GM18505 (cell line): ENCODE measurements at regions not wholly inside any gene's neighbourhood (a gene's known extent, or its start where the extent isn't known, plus 50 kb on each side); places are given as distances from the start of the nearest gene placed in this dataset.

Experiments
- ATAC-seq: cut with Tn5 transposase; IDR thresholded peaks from one replicate; pipeline ENCODE4 v1.9.1; 2021; ENCODE audit not compliant: unreplicated experiment
- POLR2A ChIP-seq: IDR thresholded peaks from 4 replicates; pipeline ENCODE4 v1.6.1; 2011; ENCODE audit warnings: borderline replicate concordance; ENCODE audit not compliant: insufficient read depth, insufficient read length; ENCODE audit errors: extremely low read depth

DNA sequence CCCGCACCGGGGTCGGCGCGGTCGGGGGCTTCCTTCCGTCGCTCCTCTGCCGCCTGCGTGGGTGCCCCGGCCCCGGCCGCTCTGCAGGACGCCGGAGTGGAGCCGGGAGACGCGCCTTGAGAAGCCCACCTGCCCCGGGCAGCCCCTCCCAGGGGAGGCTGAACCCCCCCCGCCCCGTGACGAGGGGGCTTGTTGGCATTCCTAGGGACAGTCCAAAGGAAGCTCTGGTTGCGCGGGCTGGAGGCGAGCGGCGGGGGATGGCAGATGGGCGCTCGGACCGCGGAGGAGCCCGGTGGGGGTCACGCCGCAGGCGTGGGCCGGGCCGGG is 133.5 kb upstream of the MGAT5 start:
- ATAC-seq, result no peak
- TF ChIP-seq POLR2A, result no peak

GRCh38 chr2:134120733-134121630 is 132.9 kb upstream of the MGAT5 start:
- ATAC-seq, result peak; percentile 40

GRCh38 chr2:134122610-134123009 is 131.3 kb upstream of the MGAT5 start:
- no peak for ATAC-seq
- TF ChIP-seq POLR2A, result no peak

More at GRCh38 chr2:134120733-134121630, 132.9 kb upstream of the MGAT5 start:
- peak; percentile 44 for TF ChIP-seq POLR2A

DNA sequence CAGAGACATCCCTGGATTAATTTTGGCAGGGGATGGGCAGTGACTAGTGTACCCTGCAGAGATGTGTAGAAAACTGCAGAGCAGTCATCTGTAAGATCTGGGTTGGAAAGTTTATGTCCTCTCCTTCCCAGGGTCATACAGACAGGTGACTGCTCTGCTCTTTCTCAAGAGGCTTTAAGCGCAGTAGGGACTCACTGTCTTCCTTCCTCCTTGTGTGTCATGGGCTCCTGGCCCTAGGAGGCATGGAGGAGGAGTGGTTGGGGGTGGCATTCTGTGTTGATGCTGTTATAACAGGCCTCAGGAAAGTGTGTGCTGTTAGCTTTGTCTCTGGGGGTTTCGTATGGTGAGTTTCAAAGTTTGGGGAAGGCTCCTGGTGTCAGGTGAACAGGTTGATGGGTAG is 130.5 kb upstream of the MGAT5 start:
- no peak for TF ChIP-seq POLR2A
- ATAC-seq, result no peak

GRCh38 chr2:134124047-134124753 is 129.7 kb upstream of the MGAT5 start:
- no peak for TF ChIP-seq POLR2A
- ATAC-seq, result no peak

DNA sequence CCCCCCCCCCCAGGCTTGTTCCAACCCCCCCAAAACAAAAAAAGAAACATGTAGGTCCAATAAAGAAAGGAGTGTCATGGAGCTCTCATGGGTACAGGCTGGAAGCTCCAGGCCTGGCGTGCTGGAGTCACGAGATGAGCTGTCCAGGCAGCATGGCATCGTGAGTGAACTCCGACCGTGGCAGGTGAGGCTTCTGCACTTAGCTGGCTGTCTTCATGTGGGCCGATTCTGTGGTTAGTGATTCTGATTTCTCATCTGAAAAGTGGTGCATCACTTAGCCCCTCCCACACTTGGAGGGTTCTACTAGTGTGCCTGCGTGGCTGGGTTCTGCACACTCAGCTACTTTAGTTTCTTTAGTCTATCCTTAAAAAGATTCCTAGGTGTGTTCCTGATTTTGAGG is 126.4 kb upstream of the MGAT5 start:
- TF ChIP-seq POLR2A, result no peak
- no peak for ATAC-seq

DNA sequence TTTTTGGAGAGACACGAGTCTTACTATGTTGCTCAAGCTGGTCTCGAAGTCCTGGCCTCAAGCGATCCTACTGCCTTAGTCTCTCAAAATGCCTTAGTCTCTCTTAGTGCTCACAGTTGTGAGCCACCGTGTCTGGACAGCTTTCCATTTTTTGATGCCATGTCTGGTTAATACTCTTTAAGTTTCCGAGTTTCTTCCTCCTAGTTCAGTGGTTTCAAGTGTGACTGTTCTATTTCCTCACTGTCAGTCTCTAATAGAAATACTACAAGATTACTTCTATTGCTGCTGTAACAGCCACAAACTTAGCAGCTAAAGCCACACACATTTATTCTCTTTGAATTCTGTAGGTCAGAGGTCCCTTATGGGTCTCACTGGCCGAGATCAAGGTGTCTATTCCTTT is 125.1 kb upstream of the MGAT5 start:
- ATAC-seq, result no peak
- TF ChIP-seq POLR2A, result no peak

GRCh38 chr2:134129900-134130537 is 123.9 kb upstream of the MGAT5 start:
- ATAC-seq, result no peak
- TF ChIP-seq POLR2A, result no peak

DNA sequence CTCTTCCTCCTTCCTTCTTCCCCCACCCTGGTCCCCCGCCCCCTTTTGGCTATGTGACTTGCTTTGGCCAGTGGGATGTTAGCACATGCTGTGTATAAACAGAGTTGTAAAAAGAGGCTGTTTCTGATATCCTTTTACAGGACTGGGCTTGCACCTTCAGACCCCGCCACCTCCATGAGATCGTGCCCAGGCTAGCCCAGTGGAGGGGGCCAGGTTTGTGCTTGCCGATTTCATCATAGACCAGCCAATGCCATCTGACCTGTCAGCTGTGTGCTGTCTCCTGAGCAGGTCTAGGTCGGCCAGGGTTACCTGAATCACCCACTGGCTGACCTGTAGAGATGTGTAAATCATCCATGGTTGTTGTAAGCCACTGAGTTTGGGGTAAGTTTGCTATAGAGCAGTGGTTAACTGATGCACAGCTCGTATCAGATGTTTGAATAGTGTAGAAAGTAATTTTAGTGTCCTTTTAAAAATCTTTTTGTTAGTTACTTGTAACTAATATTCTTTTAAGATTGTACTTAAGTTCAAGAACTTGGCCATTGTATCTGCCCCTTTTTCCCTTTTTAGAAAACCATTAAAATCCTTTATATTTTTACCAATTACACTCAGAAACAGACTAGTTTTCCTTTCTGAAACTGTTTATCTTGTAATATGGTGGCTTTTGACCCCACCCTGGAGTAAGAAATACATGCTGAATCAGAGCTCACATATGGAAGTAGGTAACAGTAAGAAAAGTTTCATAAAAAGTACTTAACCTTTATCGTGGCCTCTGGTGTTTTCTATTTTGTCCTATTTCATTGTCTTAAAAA is 122.0 kb upstream of the MGAT5 start:
- TF ChIP-seq POLR2A, result no peak
- no peak for ATAC-seq

- TF ChIP-seq POLR2A, result no peak
These were observed 121.4 kb upstream of the MGAT5 start for GRCh38 chr2:134132490-134132857.

DNA sequence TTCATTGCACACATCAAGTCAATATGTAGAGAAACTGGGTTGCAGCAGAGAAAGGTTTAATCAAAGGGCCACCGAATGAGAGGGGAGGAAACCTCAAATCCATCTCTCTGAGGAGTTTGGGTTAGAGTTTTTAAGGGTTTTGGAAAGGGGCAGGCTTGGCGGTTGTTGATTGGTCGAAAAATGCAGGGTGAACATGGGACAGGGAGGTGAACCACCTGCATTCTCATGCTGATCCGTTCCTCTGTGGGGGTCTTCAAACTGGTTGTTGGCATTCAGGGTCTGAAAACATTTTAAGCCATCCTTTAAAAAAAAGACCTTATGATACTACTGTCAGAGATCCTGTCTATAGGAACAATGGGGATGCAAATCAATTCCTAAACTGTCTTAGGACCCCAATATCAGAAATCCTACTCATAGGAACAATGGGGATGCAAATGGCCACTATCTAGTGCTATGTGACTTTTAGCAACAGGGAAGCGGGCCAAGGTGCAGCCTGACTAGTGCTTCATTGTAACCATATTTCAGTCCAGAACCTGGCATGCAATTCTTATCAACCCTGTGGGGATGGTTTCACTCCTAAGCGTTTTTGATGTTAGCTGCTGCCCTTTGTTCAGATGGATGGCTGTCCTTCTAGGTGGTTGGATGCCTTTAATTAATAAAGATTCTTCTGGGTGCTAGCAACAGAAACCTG is 120.1 kb upstream of the MGAT5 start:
- TF ChIP-seq POLR2A, result no peak
- ATAC-seq, result no peak

More at GRCh38 chr2:134132490-134132857, 121.4 kb upstream of the MGAT5 start:
- ATAC-seq, result no peak

- TF ChIP-seq POLR2A, result no peak
- ATAC-seq, result no peak
These were observed 119.6 kb upstream of the MGAT5 start for GRCh38 chr2:134134313-134134706.

DNA sequence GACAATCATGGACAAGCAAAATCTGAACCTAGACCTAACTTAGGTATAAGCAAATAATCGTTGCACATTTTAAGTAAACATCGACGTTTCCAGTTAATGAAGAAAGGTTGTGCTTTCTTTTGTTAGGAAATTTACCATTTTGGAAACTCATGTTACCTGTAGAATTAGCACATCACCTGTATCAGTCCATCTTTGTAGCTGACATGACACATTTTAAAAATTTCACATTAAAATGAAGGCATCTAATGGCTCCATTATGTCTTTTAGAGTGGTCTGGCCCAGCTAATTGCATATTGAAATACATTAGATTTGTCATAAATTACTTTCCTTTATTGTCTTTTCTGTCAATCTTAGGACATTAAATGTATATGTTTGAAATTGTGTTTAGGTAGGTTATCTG is 119.0 kb upstream of the MGAT5 start:
- TF ChIP-seq POLR2A, result no peak
- ATAC-seq, result no peak

GRCh38 chr2:134135793-134136192 is 118.1 kb upstream of the MGAT5 start:
- no peak for ATAC-seq

More at GRCh38 chr2:134135793-134136192, 118.1 kb upstream of the MGAT5 start:
- no peak for TF ChIP-seq POLR2A
